B cell (primary cell): ENCODE measurements at regions not wholly inside any gene's neighbourhood (a gene's known extent, or its start where the extent isn't known, plus 50 kb on each side); places are given as distances from the start of the nearest gene placed in this dataset.

Experiments used
- ATAC-seq: fragments of 200-7000 bp; cut with Tn5 transposase; one replicate; pipeline ENCODE4 v1.10.0; 2021; ENCODE audit warnings: low read depth, mild to moderate bottlenecking, moderate number of reproducible peaks, moderate library complexity
- CTCF ChIA-PET: fragments of 350-600 bp; sonication (Branson Sonifier 250); formaldehyde crosslinking; loops from one replicate; lab custom pipeline; 2021; ENCODE audit warnings: antibody characterized with exemption, inconsistent platforms; lab: Charles Lee
- POLR2A ChIA-PET: fragments of 350-600 bp; sonication (Branson Sonifier 250); formaldehyde crosslinking; loops from one replicate; lab custom pipeline; 2021; ENCODE audit warnings: antibody characterized with exemption; lab: Charles Lee
- DNase-seq: peaks from one replicate; pipeline ENCODE4 v3.0.0; 2013
- H2AFZ ChIP-seq: 2 replicates; pipeline ENCODE4 v1.6.1; 2012; ENCODE audit warnings: mild to moderate bottlenecking, low read depth, low read length; ENCODE audit not compliant: insufficient read depth, poor library complexity, severe bottlenecking
- H3K27ac ChIP-seq, 2 donors: 1 replicate in 1 of 2; 2 replicates in 1 of 2; pipeline ENCODE4 v1.5.1; 2012 to 2013; ENCODE audit warnings: low read length in 2 of 2, mild to moderate bottlenecking in 2 of 2, moderate library complexity in 1 of 2
- H3K27me3 ChIP-seq, 4 experiments: fragments of 200-600 bp in 1 of 4; sonication (generic) in 1 of 4; replicated peaks in 1 of 4; 1 replicate in 2 of 4; 2 replicates in 2 of 4; pipeline versions ENCODE4 v1.6.1 to v1.7.0; 2013 to 2016; ENCODE audit warnings: low read length in 3 of 4, mild to moderate bottlenecking in 2 of 4, mixed read lengths in 1 of 4, moderate library complexity in 1 of 4; ENCODE audit not compliant: insufficient read depth in 4 of 4, control insufficient read depth in 3 of 4; ENCODE audit errors: control extremely low read depth in 1 of 4
- H3K36me3 ChIP-seq, 2 experiments: replicated peaks in 1 of 2; 1 replicate in 1 of 2; 2 replicates in 1 of 2; pipeline versions ENCODE4 v1.6.1 to v1.7.1; 2013; ENCODE audit warnings: low read length in 1 of 2; ENCODE audit not compliant: insufficient read depth in 2 of 2, control insufficient read depth in 1 of 2; ENCODE audit errors: control extremely low read depth in 1 of 2, extremely low read depth in 1 of 2
- H3K4me1 ChIP-seq, 2 donors: fragments of 200-600 bp in 1 of 2; sonication (generic) in 1 of 2; 1 replicate in 1 of 2; 2 replicates in 1 of 2; pipeline versions ENCODE4 v1.5.1 to v1.6.1; 2013 to 2017; ENCODE audit warnings: low read length in 2 of 2; ENCODE audit not compliant: control insufficient read depth in 2 of 2, insufficient read depth in 2 of 2
- H3K4me2 ChIP-seq: replicated peaks from 2 replicates; pipeline ENCODE3; 2012; ENCODE audit warnings: mild to moderate bottlenecking, low read depth, low read length; ENCODE audit not compliant: poor library complexity, severe bottlenecking
- H3K4me3 ChIP-seq, 5 experiments: fragments of 200-600 bp in 1 of 5; sonication (generic) in 1 of 5; 1 replicate in 3 of 5; 2 replicates in 2 of 5; pipeline versions ENCODE4 v1.5.1 to v1.7.0; 2011 to 2016; ENCODE audit warnings: low read length in 4 of 5, mild to moderate bottlenecking in 4 of 5, low read depth in 2 of 5, control low read depth in 1 of 5, moderate library complexity in 1 of 5; ENCODE audit not compliant: insufficient read depth in 1 of 5; ENCODE audit errors: control extremely low read depth in 1 of 5, extremely low read depth in 1 of 5
- H3K79me2 ChIP-seq: fragments of 200-600 bp; sonication (generic); one replicate; pipeline ENCODE4 v1.6.0; 2016; ENCODE audit warnings: low read length; ENCODE audit not compliant: control insufficient read depth, insufficient read depth
- H3K9ac ChIP-seq: fragments of 200-600 bp; sonication (generic); 2 replicates; pipeline ENCODE4 v1.6.1; 2017; ENCODE audit warnings: mild to moderate bottlenecking, low read length, moderate library complexity
- H3K9me3 ChIP-seq, 3 donors: one replicate each; pipeline versions ENCODE4 v1.6.1 to v1.7.1; 2013; ENCODE audit warnings: low read length in 2 of 3; ENCODE audit not compliant: control insufficient read depth in 2 of 3, insufficient read depth in 1 of 3; ENCODE audit errors: control extremely low read depth in 1 of 3
- H4K20me1 ChIP-seq: 2 replicates; pipeline ENCODE4 v1.6.0; 2012; ENCODE audit warnings: mild to moderate bottlenecking, low read length; ENCODE audit not compliant: insufficient read depth, control insufficient read depth, poor library complexity, severe bottlenecking
- H3K27ac Mint-ChIP-seq: one replicate; pipeline ENCODE4 v1.8.0; 2021; ENCODE audit warnings: mixed read lengths
- H3K27me3 Mint-ChIP-seq: one replicate; pipeline ENCODE4 v1.8.0; 2021; ENCODE audit warnings: mixed read lengths
- H3K4me1 Mint-ChIP-seq: one replicate; pipeline ENCODE4 v1.8.0; 2021; ENCODE audit warnings: mixed read lengths
- H3K4me3 Mint-ChIP-seq: one replicate; pipeline ENCODE4 v1.8.0; 2021; ENCODE audit warnings: mixed read lengths
- H3K9me3 Mint-ChIP-seq: one replicate; pipeline ENCODE4 v1.8.0; 2022; ENCODE audit warnings: mixed read lengths; ENCODE audit not compliant: insufficient read depth
- EZH2 ChIP-seq: IDR thresholded peaks from 2 replicates; pipeline ENCODE4 v1.6.1; 2012; ENCODE audit warnings: borderline replicate concordance, low read depth, mild to moderate bottlenecking, moderate library complexity, low read length; ENCODE audit not compliant: insufficient read depth, poor library complexity, severe bottlenecking
- WGBS: methylation state at CpG from one replicate; pipeline ENCODE4 v1.1.5; 2013; ENCODE audit warnings: missing lambda C conversion rate; ENCODE audit not compliant: insufficient coverage; 5-methylcytosine and 5-hydroxymethylcytosine counted together
- intact Hi-C: fragments of 100-400 bp; cut with micrococcal nuclease; formaldehyde crosslinking; loops from one replicate; pipeline ENCODE4 v1.10.0; 2022
- TF ChIP-seq, protein P1 (sequence below): fragments of 200-600 bp; IDR thresholded peaks from one replicate; pipeline ENCODE4 v1.8.0; 2022; ENCODE audit warnings: antibody characterized with exemption, mild to moderate bottlenecking

- Histone ChIP-seq H3K36me3 (no peaks in the 10 kb centered on the region), H3K4me3 (no peak overlapping the region), H3K4me1 (no peaks in the 10 kb centered on the region), H3K27ac (no peak overlapping the region), H2AFZ (no peak overlapping the region), H3K9me3 (no peaks in the 10 kb centered on the region), H3K9ac (no peak overlapping the region), H3K79me2 (no peaks in the 10 kb centered on the region), H3K27me3 (no peaks in the 10 kb centered on the region), H3K4me2 (no peak overlapping the region), H4K20me1 (no peaks in the 10 kb centered on the region)
- CTCF ChIA-PET = no interaction called here
- 90% methylated on average over 4 of the region's 5 CpGs for WGBS
- peaks cover 4% of the 10 kb centered on the region for H3K9me3 Mint-ChIP-seq
- no peaks in the 10 kb centered on the region for H3K27me3 Mint-ChIP-seq
- intact Hi-C loops = no loop called here
- DNase-seq (no peak), ATAC-seq (no peak)
- TF ChIP-seq EZH2 = no peak
- TF ChIP-seq, protein P1, sequence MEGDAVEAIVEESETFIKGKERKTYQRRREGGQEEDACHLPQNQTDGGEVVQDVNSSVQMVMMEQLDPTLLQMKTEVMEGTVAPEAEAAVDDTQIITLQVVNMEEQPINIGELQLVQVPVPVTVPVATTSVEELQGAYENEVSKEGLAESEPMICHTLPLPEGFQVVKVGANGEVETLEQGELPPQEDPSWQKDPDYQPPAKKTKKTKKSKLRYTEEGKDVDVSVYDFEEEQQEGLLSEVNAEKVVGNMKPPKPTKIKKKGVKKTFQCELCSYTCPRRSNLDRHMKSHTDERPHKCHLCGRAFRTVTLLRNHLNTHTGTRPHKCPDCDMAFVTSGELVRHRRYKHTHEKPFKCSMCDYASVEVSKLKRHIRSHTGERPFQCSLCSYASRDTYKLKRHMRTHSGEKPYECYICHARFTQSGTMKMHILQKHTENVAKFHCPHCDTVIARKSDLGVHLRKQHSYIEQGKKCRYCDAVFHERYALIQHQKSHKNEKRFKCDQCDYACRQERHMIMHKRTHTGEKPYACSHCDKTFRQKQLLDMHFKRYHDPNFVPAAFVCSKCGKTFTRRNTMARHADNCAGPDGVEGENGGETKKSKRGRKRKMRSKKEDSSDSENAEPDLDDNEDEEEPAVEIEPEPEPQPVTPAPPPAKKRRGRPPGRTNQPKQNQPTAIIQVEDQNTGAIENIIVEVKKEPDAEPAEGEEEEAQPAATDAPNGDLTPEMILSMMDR = no peak
- no peak overlapping the region for H3K27ac Mint-ChIP-seq
- no peaks in the 10 kb centered on the region for H3K4me1 Mint-ChIP-seq
- H3K4me3 Mint-ChIP-seq = no peak overlapping the region
- POLR2A ChIA-PET = no interaction called here
Measured at GRCh38 chr4:24339260-24339659, 245.1 kb downstream of the DHX15 start.

DNA sequence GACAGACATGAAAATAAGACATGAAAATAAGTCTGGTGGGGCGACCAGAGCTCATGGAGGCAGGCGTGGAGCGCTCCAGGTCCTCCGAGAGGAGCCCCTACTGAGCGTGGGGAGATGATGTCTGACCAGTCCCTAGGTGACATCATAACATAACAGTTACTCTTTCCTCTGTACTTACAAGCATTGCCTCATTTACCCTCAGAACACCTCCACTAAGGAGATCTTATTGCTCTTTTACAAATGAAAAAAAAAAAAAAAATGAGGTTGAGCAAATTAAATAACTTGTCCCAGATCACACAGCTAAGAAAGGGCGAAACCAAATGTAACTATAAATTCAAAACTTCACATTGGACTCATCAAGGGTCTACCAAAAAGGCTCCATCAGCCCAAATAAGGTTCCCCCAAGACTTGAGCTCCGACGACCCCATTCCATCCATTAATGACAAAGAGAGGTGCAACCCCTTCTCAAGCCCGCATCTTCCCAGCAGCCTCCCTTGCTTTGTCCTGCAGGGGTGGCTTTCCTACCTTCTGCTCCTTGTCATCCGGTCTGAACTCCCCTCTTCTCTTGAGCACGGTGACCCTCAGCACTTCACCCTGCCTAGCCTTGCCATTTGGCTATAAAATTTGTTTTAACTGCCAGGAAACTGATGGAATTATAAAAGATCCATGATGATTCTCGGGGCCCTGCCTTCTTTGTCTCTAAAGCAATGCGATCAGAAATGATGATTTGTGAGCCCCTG, 246.7 kb downstream of the DHX15 start:
- Mint-ChIP-seq H3K27me3 (no peaks in the 10 kb centered on the region), H3K9me3 (peaks cover 4% of the 10 kb centered on the region), H3K4me1 (no peaks in the 10 kb centered on the region), H3K27ac (no peak overlapping the region), H3K4me3 (no peak overlapping the region)
- no peak overlapping the region for H3K9ac ChIP-seq
- POLR2A ChIA-PET = no interaction called here
- no peaks in the 10 kb centered on the region for H3K4me1 ChIP-seq
- CTCF ChIA-PET = no interaction called here
- no peaks in the 10 kb centered on the region for H3K9me3 ChIP-seq
- H3K79me2 ChIP-seq = no peaks in the 10 kb centered on the region
- no peaks in the 10 kb centered on the region for H3K27me3 ChIP-seq
- no peak overlapping the region for H3K4me2 ChIP-seq
- H2AFZ ChIP-seq = no peak overlapping the region
- DNase-seq = no peak
- no peak for ATAC-seq
- H4K20me1 ChIP-seq = no peaks in the 10 kb centered on the region
- intact Hi-C loops = no loop called here
- no peaks in the 10 kb centered on the region for H3K36me3 ChIP-seq
- H3K4me3 ChIP-seq = no peak overlapping the region
- no peak for TF ChIP-seq EZH2
- TF ChIP-seq, protein P1 = no peak
- no peak overlapping the region for H3K27ac ChIP-seq
- 80% methylated on average over 6 of the region's 13 CpGs for WGBS
